ENCODE measurements at regions not wholly inside any gene's neighbourhood (a gene's known extent, or its start where the extent isn't known, plus 50 kb on each side); places are given as distances from the start of the nearest gene placed in this dataset.

GRCh38 chr2:189238903-189239302 lies 59.3 kb upstream of the COL5A2 start:
- TF ChIP-seq SUZ12 (IDR thresholded peaks at IDR 0.05; ENCODE audit: extremely low read depth, insufficient read depth, insufficient read length) (no peak), ZNF274 (IDR thresholded peaks at IDR 0.05; ENCODE audit: low read depth, low read length) (no peak)
